IgD-negative memory B cell (primary cell): ENCODE measurements at regions not wholly inside any gene's neighbourhood (a gene's known extent, or its start where the extent isn't known, plus 50 kb on each side); places are given as distances from the start of the nearest gene placed in this dataset.
"Not testable (repeated sequence)": the region's sequence is repeated elsewhere in the genome, so short reads cannot be mapped to it uniquely, and the experiment has no call there.

Experiments
- H3K27ac Mint-ChIP-seq, 3 donors: one replicate each; pipeline ENCODE4 v1.8.0; 2020 to 2022; ENCODE audit warnings: mild to moderate bottlenecking in 3 of 3, mixed read lengths in 3 of 3, moderate library complexity in 1 of 3
- H3K27me3 Mint-ChIP-seq: one replicate; pipeline ENCODE4 v1.8.0; 2021; ENCODE audit warnings: mixed read lengths
- H3K36me3 Mint-ChIP-seq: one replicate; pipeline ENCODE4 v1.8.0; 2020; ENCODE audit warnings: mild to moderate bottlenecking, mixed read lengths
- H3K4me1 Mint-ChIP-seq, 3 donors: one replicate each; pipeline ENCODE4 v1.8.0; 2020 to 2022; ENCODE audit warnings: mixed read lengths in 3 of 3, mild to moderate bottlenecking in 1 of 3
- H3K4me3 Mint-ChIP-seq, 4 donors: one replicate each; pipeline ENCODE4 v1.8.0; 2020 to 2022; ENCODE audit warnings: mild to moderate bottlenecking in 4 of 4, mixed read lengths in 4 of 4, moderate library complexity in 3 of 4
- H3K9me3 Mint-ChIP-seq, 3 donors: one replicate each; pipeline ENCODE4 v1.8.0; 2020 to 2021; ENCODE audit warnings: mixed read lengths in 3 of 3, mild to moderate bottlenecking in 1 of 3

- Mint-ChIP-seq H3K4me3 (no peak overlapping the region), H3K27ac (no peak overlapping the region), H3K36me3 (no peaks in the 10 kb centered on the region), H3K4me1 (peaks cover 0 to 5% (median 2%) of the 10 kb centered on the region in 3 donors), H3K27me3 (no peaks in the 10 kb centered on the region), H3K9me3 (no peaks in the 10 kb centered on the region)
These were observed 52.8 kb upstream of the SLC9A9 start for GRCh38 chr3:143901105-143901504.

GRCh38 chr3:143902210-143902609, 53.9 kb upstream of the SLC9A9 start:
- no peaks in the 10 kb centered on the region for H3K9me3 Mint-ChIP-seq
- no peak overlapping the region for H3K4me3 Mint-ChIP-seq
- no peaks in the 10 kb centered on the region for H3K36me3 Mint-ChIP-seq
- no peak overlapping the region for H3K27ac Mint-ChIP-seq
- peaks cover 0 to 5% (median 2%) of the 10 kb centered on the region in 3 donors for H3K4me1 Mint-ChIP-seq
- no peaks in the 10 kb centered on the region for H3K27me3 Mint-ChIP-seq

- no peak overlapping the region for H3K4me3 Mint-ChIP-seq
- H3K4me1 Mint-ChIP-seq = peaks cover 3 to 9% (median 3%) of the 10 kb centered on the region in 3 donors
- H3K36me3 Mint-ChIP-seq = no peaks in the 10 kb centered on the region
- peaks cover 11% of the 10 kb centered on the region for H3K27me3 Mint-ChIP-seq
- H3K27ac Mint-ChIP-seq = no peak overlapping the region
- H3K9me3 Mint-ChIP-seq = no peaks in the 10 kb centered on the region
These were observed 60.9 kb upstream of the DIPK2A start for GRCh38 chr3:143910756-143911155.

- Mint-ChIP-seq H3K4me1 (peaks cover 5 to 9% (median 7%) of the 10 kb centered on the region in 3 donors), H3K9me3 (no peaks in the 10 kb centered on the region), H3K27me3 (peaks cover 10% of the 10 kb centered on the region), H3K4me3 (no peak overlapping the region), H3K27ac (no peak overlapping the region), H3K36me3 (peaks cover 3% of the 10 kb centered on the region)
These were observed 57.4 kb upstream of the DIPK2A start for GRCh38 chr3:143914257-143914656.

GRCh38 chr3:143918848-143919247, 52.8 kb upstream of the DIPK2A start:
- Mint-ChIP-seq H3K36me3 (peaks cover 5% of the 10 kb centered on the region), H3K4me3 (no peak overlapping the region), H3K27me3 (peaks cover 1% of the 10 kb centered on the region), H3K27ac (peak overlapping the region in 2 of 3 donors; percentile 9 to 14), H3K4me1 (peaks cover 28 to 31% (median 30%) of the 10 kb centered on the region in 3 donors), H3K9me3 (no peaks in the 10 kb centered on the region)

GRCh38 chr3:143921176-143921575, 50.4 kb upstream of the DIPK2A start:
- H3K4me3 Mint-ChIP-seq = peak overlapping the region in 3 of 4 donors; percentile 1 to 37 (median 25)
- not testable (repeated sequence) for H3K9me3 Mint-ChIP-seq, H3K36me3 Mint-ChIP-seq, H3K27me3 Mint-ChIP-seq
- H3K4me1 Mint-ChIP-seq = peaks cover 45 to 51% (median 47%) of the 10 kb centered on the region in 3 donors
- H3K27ac Mint-ChIP-seq = peak overlapping the region in 2 of 3 donors; percentile 44 to 57
